MM.1S (cell line): ENCODE measurements at regions not wholly inside any gene's neighbourhood (a gene's known extent, or its start where the extent isn't known, plus 50 kb on each side); places are given as distances from the start of the nearest gene placed in this dataset.

Experiments
- CTCF ChIP-seq: fragments of 300-600 bp; sonication (generic); IDR thresholded peaks from 2 replicates; pipeline ENCODE4 v1.5.1; 2016; ENCODE audit warnings: antibody characterized with exemption, low read length, mixed read lengths
- EZH2 ChIP-seq: fragments of 300-600 bp; sonication (generic); optimal IDR thresholded peaks from 2 replicates; pipeline ENCODE3; 2017; ENCODE audit warnings: low read depth, mild to moderate bottlenecking, antibody characterized with exemption, low read length, mixed read lengths
- EZH2phosphoT487 ChIP-seq: fragments of 300-600 bp; sonication (generic); IDR thresholded peaks from 2 replicates; pipeline ENCODE4 v1.6.1; 2018; ENCODE audit warnings: antibody characterized with exemption, low read length

DNA sequence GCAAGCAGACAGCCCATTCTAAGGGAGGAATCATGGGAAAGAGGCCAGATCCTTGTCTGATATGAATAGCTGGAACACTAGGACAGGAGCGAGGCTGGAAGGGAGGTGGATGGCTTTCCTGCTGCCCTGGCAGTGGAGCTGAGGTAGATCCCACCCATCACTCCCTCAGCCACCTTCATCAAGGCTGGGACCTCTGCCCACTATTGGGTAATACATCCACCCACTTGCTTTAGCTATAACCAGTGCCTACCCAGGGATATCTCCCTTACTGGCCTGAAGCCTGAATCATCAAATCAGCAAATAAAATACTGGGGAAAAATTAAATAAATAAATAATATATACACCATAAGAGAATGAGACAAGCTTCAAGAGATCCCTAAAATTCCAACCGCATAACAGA, 183.2 kb upstream of the KYNU start:
- TF ChIP-seq CTCF (no peak), EZH2 (no peak), EZH2phosphoT487 (no peak)
